ENCODE measurements at regions not wholly inside any gene's neighbourhood (a gene's known extent, or its start where the extent isn't known, plus 50 kb on each side); places are given as distances from the start of the nearest gene placed in this dataset.
"Not testable (repeated sequence)": the region's sequence is repeated elsewhere in the genome, so short reads cannot be mapped to it uniquely, and the experiment has no call there.

DNA sequence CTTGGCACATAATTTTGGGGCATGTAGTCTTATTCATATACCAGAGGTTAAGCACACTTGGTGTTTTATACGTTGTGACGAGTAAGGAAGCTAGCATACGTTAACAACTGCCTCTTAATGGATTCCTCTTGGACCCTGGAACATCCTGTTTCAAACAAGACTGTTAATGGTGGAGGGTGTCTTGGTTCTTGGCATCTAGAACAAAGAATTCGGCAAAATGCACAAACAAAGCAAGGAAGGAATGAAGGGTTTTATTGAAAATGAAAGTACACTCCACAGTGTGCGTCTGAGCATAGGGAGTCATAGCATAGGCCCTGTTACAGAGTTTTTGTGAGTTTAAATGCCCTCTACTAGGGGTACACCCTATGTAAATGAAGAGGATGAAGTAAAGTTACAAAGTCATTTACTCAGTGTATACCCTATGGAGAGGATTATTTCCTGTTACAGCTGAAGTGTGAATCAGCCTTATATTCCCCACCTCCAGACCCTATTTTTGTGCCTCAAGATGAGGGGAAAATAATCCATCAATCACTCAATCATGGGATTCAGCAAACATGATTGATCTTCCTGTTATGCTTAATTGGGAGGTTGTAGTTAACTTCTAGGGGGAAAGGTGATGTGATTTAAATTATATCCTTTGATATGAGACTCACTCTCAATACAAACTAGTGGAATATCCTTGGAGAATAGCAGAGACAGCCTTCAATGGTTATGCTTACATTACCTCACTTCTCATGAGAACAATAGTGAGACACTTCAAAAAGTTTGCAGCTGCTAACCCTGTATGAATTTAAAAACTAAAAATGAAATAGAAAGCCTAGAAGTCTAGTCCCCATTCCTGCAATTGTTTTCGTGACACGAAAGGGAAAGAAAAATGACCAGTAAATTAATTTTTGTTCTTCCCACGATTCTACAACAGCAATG lies 84.9 kb upstream of the MYO10 start:
- Mint-ChIP-seq H3K4me1 (no peaks in the 10 kb centered on the region), H3K27ac (no peak overlapping the region)
- intact Hi-C loops (cut with micrococcal nuclease) = no loop called here

DNA sequence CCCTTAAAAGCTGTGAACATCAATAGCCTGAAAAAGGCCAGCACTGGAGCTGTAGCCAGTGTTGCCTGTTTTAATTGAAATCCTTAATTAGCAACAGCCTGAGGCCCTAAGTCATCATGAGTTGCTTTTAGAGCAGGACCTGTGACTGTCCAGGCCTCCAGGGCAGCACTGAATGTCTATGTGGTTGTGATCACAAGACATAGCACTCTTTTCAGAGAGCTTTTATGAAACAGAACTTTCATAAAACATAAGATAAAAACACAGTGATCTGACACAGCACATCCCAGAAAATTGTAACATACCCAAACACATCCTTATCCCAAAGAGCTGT lies 85.5 kb upstream of the MYO10 start:
- H3K27ac Mint-ChIP-seq = no peak overlapping the region
- no peaks in the 10 kb centered on the region for H3K27me3 Mint-ChIP-seq
- intact Hi-C loops (cut with micrococcal nuclease) = no loop called here
- DNase-seq = no peak
- no peaks in the 10 kb centered on the region for H3K36me3 Mint-ChIP-seq (ENCODE audit: low read depth)
- no peak overlapping the region for H3K4me3 Mint-ChIP-seq
- no peaks in the 10 kb centered on the region for H3K9me3 Mint-ChIP-seq
- H3K4me1 Mint-ChIP-seq = no peaks in the 10 kb centered on the region

More for the DNA sequence above, 84.9 kb upstream of the MYO10 start:
- Mint-ChIP-seq H3K9me3 (no peaks in the 10 kb centered on the region), H3K4me3 (no peak overlapping the region), H3K27me3 (no peaks in the 10 kb centered on the region), H3K36me3 (ENCODE audit: low read depth) (no peaks in the 10 kb centered on the region)
- DNase-seq = no peak

GRCh38 chr5:17022296-17022695 lies 86.2 kb upstream of the MYO10 start:
- no peaks in the 10 kb centered on the region for H3K4me1 Mint-ChIP-seq
- H3K27me3 Mint-ChIP-seq = no peaks in the 10 kb centered on the region
- no peaks in the 10 kb centered on the region for H3K36me3 Mint-ChIP-seq (ENCODE audit: low read depth)
- no peaks in the 10 kb centered on the region for H3K9me3 Mint-ChIP-seq
- DNase-seq = no peak
- no peak overlapping the region for H3K27ac Mint-ChIP-seq
- H3K4me3 Mint-ChIP-seq = no peak overlapping the region
- intact Hi-C loops (cut with micrococcal nuclease) = no loop called here

GRCh38 chr5:17024686-17025180 lies 88.6 kb upstream of the MYO10 start:
- Mint-ChIP-seq H3K4me1 (no peaks in the 10 kb centered on the region), H3K36me3 (ENCODE audit: low read depth) (no peaks in the 10 kb centered on the region), H3K9me3 (no peaks in the 10 kb centered on the region), H3K27me3 (no peaks in the 10 kb centered on the region), H3K4me3 (no peak overlapping the region), H3K27ac (no peak overlapping the region)
- DNase-seq = no peak
- intact Hi-C loops (cut with micrococcal nuclease) = no loop called here

DNA sequence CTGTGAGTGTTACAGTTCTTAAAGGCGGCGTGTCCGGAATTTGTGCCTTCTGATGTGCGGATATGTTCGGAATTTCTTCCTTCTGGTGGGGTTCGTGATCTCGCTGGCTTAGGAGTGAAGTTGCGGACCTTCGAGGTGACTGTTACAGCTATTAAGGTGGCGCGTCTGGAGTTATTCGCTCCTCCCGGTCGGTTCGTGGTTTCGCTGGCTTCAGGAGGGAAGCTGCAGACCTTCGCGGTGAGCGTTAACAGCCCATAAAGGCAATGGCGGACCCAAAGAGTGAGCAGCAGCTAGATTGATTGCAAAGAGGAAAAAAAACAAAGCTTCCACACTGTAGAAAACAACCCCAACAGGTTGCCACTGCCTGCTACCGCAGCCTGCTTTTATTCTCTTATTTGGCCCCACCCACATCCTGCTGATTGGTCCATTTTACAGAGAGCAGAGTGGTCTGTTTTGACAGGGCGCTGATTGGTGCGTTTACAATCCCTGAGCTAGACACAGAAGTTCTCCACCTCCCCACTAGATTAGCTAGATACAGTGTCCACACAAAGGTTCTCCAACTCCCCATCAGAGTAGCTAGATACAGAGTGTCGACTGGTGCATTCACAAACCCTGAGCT lies 95.7 kb upstream of the MYO10 start:
- H3K9me3 Mint-ChIP-seq; intact Hi-C loops (cut with micrococcal nuclease); DNase-seq; H3K36me3 Mint-ChIP-seq (ENCODE audit: low read depth); H3K27ac Mint-ChIP-seq; H3K27me3 Mint-ChIP-seq; H3K4me1 Mint-ChIP-seq; H3K4me3 Mint-ChIP-seq: not testable (repeated sequence)

GRCh38 chr5:17032314-17032985 lies 96.4 kb upstream of the MYO10 start:
- H3K36me3 Mint-ChIP-seq (ENCODE audit: low read depth); H3K4me1 Mint-ChIP-seq; H3K27ac Mint-ChIP-seq; DNase-seq; intact Hi-C loops (cut with micrococcal nuclease); H3K27me3 Mint-ChIP-seq; H3K9me3 Mint-ChIP-seq; H3K4me3 Mint-ChIP-seq: not testable (repeated sequence)

DNA sequence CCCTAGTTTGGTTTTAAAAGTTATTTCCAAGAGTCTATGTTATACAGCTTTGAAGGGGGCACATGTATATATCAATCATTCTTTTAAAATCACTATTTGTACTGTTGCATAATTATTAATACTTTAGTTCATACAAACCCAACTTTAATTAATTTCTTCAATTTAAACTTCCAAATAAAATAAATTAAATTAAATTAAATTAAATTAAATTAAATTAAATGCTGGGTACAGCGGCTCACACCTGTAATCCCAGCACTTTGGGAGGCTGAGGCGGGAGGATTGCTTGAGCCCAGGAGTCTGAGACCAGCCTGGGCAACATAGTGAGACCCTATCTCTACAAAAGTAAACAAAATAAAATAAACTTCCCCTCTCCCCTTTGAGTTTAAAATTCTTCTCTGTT lies 98.9 kb upstream of the MYO10 start:
- DNase-seq; H3K36me3 Mint-ChIP-seq (ENCODE audit: low read depth); H3K9me3 Mint-ChIP-seq; H3K4me3 Mint-ChIP-seq; intact Hi-C loops (cut with micrococcal nuclease); H3K4me1 Mint-ChIP-seq; H3K27ac Mint-ChIP-seq; H3K27me3 Mint-ChIP-seq: not testable (repeated sequence)

GRCh38 chr5:17037751-17038150 lies 101.7 kb upstream of the MYO10 start:
- Mint-ChIP-seq H3K27me3 (no peaks in the 10 kb centered on the region), H3K36me3 (ENCODE audit: low read depth) (no peaks in the 10 kb centered on the region), H3K27ac (no peak overlapping the region), H3K4me3 (no peak overlapping the region), H3K9me3 (peaks cover 3% of the 10 kb centered on the region), H3K4me1 (no peaks in the 10 kb centered on the region)
- DNase-seq = no peak
- intact Hi-C loops (cut with micrococcal nuclease) = no loop called here

DNA sequence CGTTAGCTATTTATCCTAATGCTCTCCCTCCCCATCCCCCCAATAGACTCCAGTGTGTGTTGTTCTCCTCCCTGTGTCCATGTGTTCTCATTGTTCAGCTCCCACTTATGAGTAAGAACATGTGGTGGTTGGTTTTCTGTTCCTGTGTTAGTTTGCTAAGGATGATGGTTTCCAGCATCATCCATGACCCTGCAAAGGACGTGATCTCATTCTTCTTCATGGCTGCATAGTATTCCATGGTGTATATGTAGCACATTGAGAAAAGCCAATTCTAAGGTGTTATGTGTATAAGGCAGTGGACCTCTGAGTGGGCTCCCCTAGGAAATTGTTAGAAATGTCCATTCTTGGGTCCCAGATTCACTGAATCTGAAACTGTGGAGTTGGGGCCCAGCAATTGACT lies 103.1 kb upstream of the MYO10 start:
- Mint-ChIP-seq H3K9me3 (no peaks in the 10 kb centered on the region), H3K4me3 (no peak overlapping the region), H3K27ac (no peak overlapping the region), H3K36me3 (ENCODE audit: low read depth) (no peaks in the 10 kb centered on the region), H3K27me3 (no peaks in the 10 kb centered on the region), H3K4me1 (no peaks in the 10 kb centered on the region)
- intact Hi-C loops (cut with micrococcal nuclease) = no loop called here
- no peak for DNase-seq

DNA sequence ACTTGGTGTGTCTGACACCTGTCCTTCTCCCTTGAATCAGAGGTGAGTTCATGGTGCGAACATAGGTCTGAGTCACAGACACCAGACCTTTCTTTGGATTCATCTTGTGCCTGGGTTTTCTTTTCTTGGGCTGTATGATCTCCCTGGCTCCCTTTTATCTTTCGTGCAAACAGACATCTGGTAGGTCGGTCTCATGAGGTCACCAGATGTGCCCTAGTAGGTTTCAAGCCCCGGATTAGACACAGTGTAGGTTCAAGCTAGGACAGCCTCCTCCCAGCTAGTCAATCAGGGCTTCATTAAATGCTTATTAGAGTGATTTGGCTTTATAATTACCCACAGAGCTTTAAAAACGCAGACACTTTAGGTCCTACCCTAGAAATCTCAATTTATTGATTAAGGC lies 106.0 kb upstream of the MYO10 start:
- no peaks in the 10 kb centered on the region for H3K27me3 Mint-ChIP-seq
- DNase-seq = no peak
- intact Hi-C loops (cut with micrococcal nuclease) = no loop called here

DNA sequence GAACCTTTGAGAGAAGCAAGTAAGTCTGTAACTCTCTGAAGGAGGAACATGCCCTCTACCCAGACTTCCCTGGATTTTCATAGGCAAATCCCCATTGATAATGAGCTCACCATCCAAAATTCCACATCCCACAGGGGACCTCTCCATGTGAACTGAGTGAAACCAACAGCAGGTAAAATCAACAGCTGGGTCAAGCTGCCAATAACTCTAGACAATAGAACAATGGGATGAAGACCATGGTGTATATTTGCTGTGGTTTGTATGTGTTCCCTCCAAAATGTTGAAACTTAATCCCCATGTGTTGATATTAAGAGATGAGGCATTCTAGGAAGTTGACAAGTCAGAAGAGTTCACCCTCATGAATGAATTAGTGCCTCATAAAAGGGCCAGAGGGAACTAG lies 110.2 kb upstream of the MYO10 start:
- no peak overlapping the region for H3K27ac Mint-ChIP-seq
- no peaks in the 10 kb centered on the region for H3K4me1 Mint-ChIP-seq
- H3K36me3 Mint-ChIP-seq (ENCODE audit: low read depth) = no peaks in the 10 kb centered on the region
- H3K4me3 Mint-ChIP-seq = no peak overlapping the region
- no peaks in the 10 kb centered on the region for H3K9me3 Mint-ChIP-seq
- H3K27me3 Mint-ChIP-seq = no peaks in the 10 kb centered on the region
- intact Hi-C loops (cut with micrococcal nuclease) = no loop called here
- DNase-seq = no peak

More for the DNA sequence above, 106.0 kb upstream of the MYO10 start:
- no peaks in the 10 kb centered on the region for H3K4me1 Mint-ChIP-seq
- H3K4me3 Mint-ChIP-seq = no peak overlapping the region
- H3K27ac Mint-ChIP-seq = no peak overlapping the region
- no peaks in the 10 kb centered on the region for H3K36me3 Mint-ChIP-seq (ENCODE audit: low read depth)
- H3K9me3 Mint-ChIP-seq = no peaks in the 10 kb centered on the region

GRCh38 chr5:17050236-17050635 lies 114.1 kb upstream of the MYO10 start:
- H3K4me1 Mint-ChIP-seq = no peaks in the 10 kb centered on the region
- H3K27me3 Mint-ChIP-seq = no peaks in the 10 kb centered on the region
- H3K27ac Mint-ChIP-seq = no peak overlapping the region
- intact Hi-C loops (cut with micrococcal nuclease) = no loop called here
- DNase-seq = no peak
- no peaks in the 10 kb centered on the region for H3K36me3 Mint-ChIP-seq (ENCODE audit: low read depth)
- H3K4me3 Mint-ChIP-seq = no peak overlapping the region
- no peaks in the 10 kb centered on the region for H3K9me3 Mint-ChIP-seq

GRCh38 chr5:17054911-17055310 lies 118.8 kb upstream of the MYO10 start:
- Mint-ChIP-seq H3K27ac (no peak overlapping the region), H3K4me1 (no peaks in the 10 kb centered on the region), H3K4me3 (no peak overlapping the region), H3K9me3 (no peaks in the 10 kb centered on the region), H3K36me3 (ENCODE audit: low read depth) (no peaks in the 10 kb centered on the region), H3K27me3 (no peaks in the 10 kb centered on the region)
- no peak for DNase-seq
- intact Hi-C loops (cut with micrococcal nuclease) = no loop called here

GRCh38 chr5:17056141-17056631 lies 120.1 kb upstream of the MYO10 start:
- DNase-seq = no peak
- intact Hi-C loops (cut with micrococcal nuclease) = no loop called here
- H3K27ac Mint-ChIP-seq = no peak overlapping the region

More at GRCh38 chr5:17056141-17056631, 120.1 kb upstream of the MYO10 start:
- no peaks in the 10 kb centered on the region for H3K36me3 Mint-ChIP-seq (ENCODE audit: low read depth)
- H3K9me3 Mint-ChIP-seq = no peaks in the 10 kb centered on the region
- no peaks in the 10 kb centered on the region for H3K4me1 Mint-ChIP-seq
- H3K27me3 Mint-ChIP-seq = no peaks in the 10 kb centered on the region
- H3K4me3 Mint-ChIP-seq = no peak overlapping the region

All from activated CD4-positive, alpha-beta T cell treated with anti-CD3 and anti-CD28 coated beads, Interleukin-2, amount 10 ng/mL, durations not matched to agents 24 days and 14 days (primary cell).